Uterus (tissue), 2 donors: ENCODE measurements at regions not wholly inside any gene's neighbourhood (a gene's known extent, or its start where the extent isn't known, plus 50 kb on each side); places are given as distances from the start of the nearest gene placed in this dataset.

Source experiments
- CTCF ChIP-seq, 4 experiments: fragments of 200-600 bp in 2 of 4; fragments of 450-650 bp in 2 of 4; sonication (generic) in 2 of 4; IDR thresholded peaks; one replicate each; pipeline ENCODE4 v1.5.1; 2016 to 2019; ENCODE audit warnings: antibody characterized with exemption in 4 of 4, mild to moderate bottlenecking in 2 of 4, moderate library complexity in 1 of 4
- POLR2A ChIP-seq, 2 donors: fragments of 450-650 bp; IDR thresholded peaks; one replicate each; pipeline ENCODE4 v1.6.1; 2016; ENCODE audit warnings: antibody characterized with exemption in 2 of 2, mild to moderate bottlenecking in 1 of 2, moderate library complexity in 1 of 2

DNA sequence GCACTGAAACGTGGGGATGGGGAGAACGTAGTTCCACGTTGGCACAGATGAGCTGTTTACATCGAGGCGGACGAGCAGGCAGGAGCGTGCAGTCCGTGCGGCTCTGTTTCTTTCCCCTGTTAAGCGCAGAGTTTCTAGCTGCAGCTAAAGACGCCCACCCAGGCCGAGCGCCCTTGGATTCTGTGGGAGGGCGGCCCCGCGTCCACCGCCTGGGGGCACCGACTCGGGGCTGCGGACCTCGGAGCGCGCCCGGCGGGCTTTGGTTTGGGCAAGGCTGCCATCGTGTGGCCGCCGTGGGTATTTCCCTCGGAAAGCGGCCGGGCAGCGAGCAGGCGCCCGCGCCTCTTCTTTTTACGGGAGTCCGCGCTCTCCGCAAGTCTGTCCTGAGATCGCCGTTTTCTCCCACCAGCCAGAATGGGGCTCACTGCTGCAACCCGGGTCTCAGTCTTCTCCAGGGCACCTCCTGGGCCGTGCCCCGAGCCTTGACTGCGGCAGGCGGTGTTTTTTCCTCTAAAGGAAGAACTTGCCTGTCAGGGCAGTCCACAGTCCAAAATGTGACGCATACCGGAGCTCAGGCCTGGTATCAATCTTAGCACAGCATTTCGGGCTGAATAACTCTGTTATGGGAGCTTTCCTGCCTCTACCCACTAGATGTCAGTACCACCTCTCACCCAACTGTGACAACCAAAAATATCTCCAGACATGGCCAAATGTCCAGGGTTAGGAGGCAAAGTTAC is 219.9 kb upstream of the IGF1R start:
- peak; percentile 76 to 86 (median 79) for TF ChIP-seq CTCF (IDR thresholded peaks at IDR 0.05)
- no peak for TF ChIP-seq POLR2A (IDR thresholded peaks at IDR 0.05)
